ENCODE measurements at regions not wholly inside any gene's neighbourhood (a gene's known extent, or its start where the extent isn't known, plus 50 kb on each side); places are given as distances from the start of the nearest gene placed in this dataset.
"Not testable (repeated sequence)": the region's sequence is repeated elsewhere in the genome, so short reads cannot be mapped to it uniquely, and the experiment has no call there.

GRCh38 chr1:146645978-146646604 lies 292.0 kb upstream of the NBPF12 start:
- not testable (repeated sequence) for TF ChIP-seq SUZ12 (IDR thresholded peaks at IDR 0.05; ENCODE audit: extremely low read depth, insufficient read depth, insufficient read length); ZNF274 (IDR thresholded peaks at IDR 0.05; ENCODE audit: low read depth, low read length)
